Colonic mucosa (tissue), 4 donors: ENCODE measurements at regions not wholly inside any gene's neighbourhood (a gene's known extent, or its start where the extent isn't known, plus 50 kb on each side); places are given as distances from the start of the nearest gene placed in this dataset.

Experiments used
- DNase-seq: peaks from one replicate; pipeline ENCODE4 v3.0.0-alpha.2; 2020
- H3K27ac ChIP-seq: fragments of 200-600 bp; one replicate; pipeline ENCODE4 v1.8.0; 2021
- H3K27me3 ChIP-seq: fragments of 200-600 bp; one replicate; pipeline ENCODE4 v1.8.0; 2021
- H3K36me3 ChIP-seq: fragments of 200-600 bp; one replicate; pipeline ENCODE4 v1.8.0; 2021
- H3K4me1 ChIP-seq: fragments of 200-600 bp; one replicate; pipeline ENCODE4 v1.8.0; 2021; ENCODE audit warnings: mild to moderate bottlenecking
- H3K4me3 ChIP-seq: fragments of 200-600 bp; one replicate; pipeline ENCODE4 v1.8.0; 2021
- H3K9ac ChIP-seq, 2 donors: one replicate each; pipeline ENCODE4 v1.7.0; 2013; ENCODE audit warnings: control low read depth in 2 of 2, low read depth in 2 of 2, low read length in 2 of 2
- H3K9me3 ChIP-seq: fragments of 200-600 bp; one replicate; pipeline ENCODE4 v1.8.0; 2021
- intact Hi-C: fragments of 100-400 bp; cut with DNase I; formaldehyde crosslinking; loops from one replicate; pipeline ENCODE4 v1.14.1; 2022
- TF ChIP-seq, protein P1 (sequence below): fragments of 200-600 bp; IDR thresholded peaks from one replicate; pipeline ENCODE4 v1.8.0; 2022; ENCODE audit warnings: antibody characterized with exemption, mild to moderate bottlenecking
- donor health status: healthy.
- donor health status: DM: no; HTN: no; CAD: no.
- donor health status: DM: no; HTN: no; CAD: no.

DNA sequence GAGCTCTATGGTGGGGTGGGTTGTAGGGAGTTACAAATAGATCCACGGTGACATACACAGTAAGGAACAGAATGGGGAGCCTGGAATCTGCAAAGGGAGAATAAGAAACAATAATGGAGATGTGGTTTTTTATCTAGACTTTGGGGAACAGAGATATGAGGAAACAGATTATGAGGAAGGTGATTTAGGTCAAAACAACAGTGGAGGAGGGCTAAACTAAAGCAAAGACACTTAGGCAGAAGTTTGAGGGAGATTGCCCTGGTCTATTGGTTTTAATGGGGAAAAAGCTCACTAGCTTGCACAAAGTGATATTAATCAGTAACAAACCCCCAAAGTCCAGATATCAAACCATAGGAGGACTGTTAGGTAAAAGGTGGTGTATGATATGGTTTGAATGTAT lies 144.5 kb upstream of the DYRK2 start:
- no peak overlapping the region for H3K27ac ChIP-seq
- no peaks in the 10 kb centered on the region for H3K9me3 ChIP-seq
- no peak for DNase-seq
- no peaks in the 10 kb centered on the region for H3K27me3 ChIP-seq
- TF ChIP-seq, protein P1, sequence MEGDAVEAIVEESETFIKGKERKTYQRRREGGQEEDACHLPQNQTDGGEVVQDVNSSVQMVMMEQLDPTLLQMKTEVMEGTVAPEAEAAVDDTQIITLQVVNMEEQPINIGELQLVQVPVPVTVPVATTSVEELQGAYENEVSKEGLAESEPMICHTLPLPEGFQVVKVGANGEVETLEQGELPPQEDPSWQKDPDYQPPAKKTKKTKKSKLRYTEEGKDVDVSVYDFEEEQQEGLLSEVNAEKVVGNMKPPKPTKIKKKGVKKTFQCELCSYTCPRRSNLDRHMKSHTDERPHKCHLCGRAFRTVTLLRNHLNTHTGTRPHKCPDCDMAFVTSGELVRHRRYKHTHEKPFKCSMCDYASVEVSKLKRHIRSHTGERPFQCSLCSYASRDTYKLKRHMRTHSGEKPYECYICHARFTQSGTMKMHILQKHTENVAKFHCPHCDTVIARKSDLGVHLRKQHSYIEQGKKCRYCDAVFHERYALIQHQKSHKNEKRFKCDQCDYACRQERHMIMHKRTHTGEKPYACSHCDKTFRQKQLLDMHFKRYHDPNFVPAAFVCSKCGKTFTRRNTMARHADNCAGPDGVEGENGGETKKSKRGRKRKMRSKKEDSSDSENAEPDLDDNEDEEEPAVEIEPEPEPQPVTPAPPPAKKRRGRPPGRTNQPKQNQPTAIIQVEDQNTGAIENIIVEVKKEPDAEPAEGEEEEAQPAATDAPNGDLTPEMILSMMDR: no peak
- intact Hi-C loops: no loop called here
- no peaks in the 10 kb centered on the region for H3K36me3 ChIP-seq
- H3K4me3 ChIP-seq: no peak overlapping the region
- H3K4me1 ChIP-seq: no peaks in the 10 kb centered on the region
- H3K9ac ChIP-seq: no peak overlapping the region

DNA sequence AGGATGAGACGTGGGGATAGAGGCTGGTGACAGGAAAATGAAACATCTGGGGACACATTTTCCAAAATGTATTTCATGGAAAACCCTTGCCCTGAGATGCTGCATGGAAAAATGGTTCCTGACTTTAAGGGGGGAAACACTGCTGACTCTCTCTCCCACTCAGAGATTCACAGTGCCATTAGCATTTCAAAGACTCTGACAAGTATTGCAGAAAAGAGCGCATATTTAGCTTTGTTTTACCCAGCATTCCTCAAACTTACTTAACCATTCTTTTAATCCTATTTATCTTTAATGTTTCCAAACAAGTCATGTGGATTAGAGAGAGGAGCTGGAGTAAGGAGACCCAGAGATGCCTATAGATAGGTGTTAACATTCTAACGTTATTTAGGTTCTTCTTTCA lies 141.8 kb upstream of the DYRK2 start:
- TF ChIP-seq, protein P1: no peak
- Histone ChIP-seq H3K27ac (no peak overlapping the region), H3K36me3 (no peaks in the 10 kb centered on the region), H3K4me3 (no peak overlapping the region), H3K4me1 (no peaks in the 10 kb centered on the region), H3K27me3 (no peaks in the 10 kb centered on the region), H3K9me3 (no peaks in the 10 kb centered on the region), H3K9ac (no peak overlapping the region)
- no peak for DNase-seq
- intact Hi-C loops: no loop called here

DNA sequence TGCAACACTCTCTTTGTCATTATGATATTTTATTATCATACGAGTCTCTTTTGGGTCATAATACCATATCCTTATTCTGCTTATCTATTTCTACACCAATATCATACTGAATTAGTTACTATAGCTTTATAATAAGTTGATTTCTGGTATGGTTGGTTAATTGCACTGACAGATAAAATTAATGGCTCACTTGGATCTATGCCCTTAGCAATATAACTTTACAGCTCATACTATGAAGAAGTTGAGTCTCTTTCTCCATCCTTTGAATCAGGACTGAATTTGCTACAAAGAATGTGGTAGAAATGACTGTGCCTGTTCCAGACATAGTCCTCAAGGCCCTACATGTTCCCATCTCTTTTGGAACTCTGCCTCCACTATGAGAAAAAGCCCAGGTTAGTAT lies 139.7 kb upstream of the DYRK2 start:
- DNase-seq: no peak
- Histone ChIP-seq H3K4me3 (no peak overlapping the region), H3K4me1 (no peaks in the 10 kb centered on the region), H3K27ac (no peak overlapping the region), H3K9ac (no peak overlapping the region), H3K9me3 (no peaks in the 10 kb centered on the region), H3K27me3 (no peaks in the 10 kb centered on the region), H3K36me3 (no peaks in the 10 kb centered on the region)
- intact Hi-C loops: no loop called here
- TF ChIP-seq, protein P1: no peak

DNA sequence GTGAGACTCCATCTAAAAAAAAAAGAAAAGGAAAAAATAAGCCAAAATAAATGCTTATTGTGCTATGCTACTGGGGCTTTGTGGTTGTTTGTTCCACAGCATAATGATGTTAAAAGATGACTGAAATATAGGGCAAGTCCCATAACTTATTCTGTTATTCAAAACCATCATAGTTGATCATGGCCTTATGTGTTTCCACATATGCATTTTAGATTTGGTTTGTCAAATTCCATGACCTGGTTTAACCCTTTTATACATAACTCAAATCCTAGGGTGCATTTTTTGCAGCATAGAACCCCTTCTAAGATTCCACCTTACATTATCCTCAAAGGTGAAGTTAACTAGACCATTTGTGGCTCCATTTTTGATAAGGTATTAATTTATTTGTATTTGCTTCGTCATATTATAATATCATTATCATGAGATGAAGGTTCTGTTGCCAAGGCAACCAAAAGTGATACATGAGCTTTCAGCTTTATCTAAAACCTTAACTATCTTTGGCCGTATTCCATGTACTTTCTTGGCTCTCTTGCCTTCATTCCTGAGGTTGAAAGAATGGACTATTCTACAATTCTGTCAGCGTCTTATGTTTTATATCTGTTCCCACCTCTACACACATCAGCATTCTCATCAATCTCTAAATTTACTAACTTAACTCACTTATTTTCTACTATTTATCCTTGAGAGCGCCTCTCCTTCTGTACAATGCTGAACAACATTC lies 138.7 kb upstream of the DYRK2 start:
- Histone ChIP-seq H3K27ac (no peak overlapping the region), H3K9me3 (no peaks in the 10 kb centered on the region), H3K9ac (no peak overlapping the region), H3K27me3 (no peaks in the 10 kb centered on the region), H3K4me3 (no peak overlapping the region), H3K36me3 (no peaks in the 10 kb centered on the region), H3K4me1 (no peaks in the 10 kb centered on the region)
- TF ChIP-seq, protein P1: no peak
- no peak for DNase-seq
- intact Hi-C loops: no loop called here

DNA sequence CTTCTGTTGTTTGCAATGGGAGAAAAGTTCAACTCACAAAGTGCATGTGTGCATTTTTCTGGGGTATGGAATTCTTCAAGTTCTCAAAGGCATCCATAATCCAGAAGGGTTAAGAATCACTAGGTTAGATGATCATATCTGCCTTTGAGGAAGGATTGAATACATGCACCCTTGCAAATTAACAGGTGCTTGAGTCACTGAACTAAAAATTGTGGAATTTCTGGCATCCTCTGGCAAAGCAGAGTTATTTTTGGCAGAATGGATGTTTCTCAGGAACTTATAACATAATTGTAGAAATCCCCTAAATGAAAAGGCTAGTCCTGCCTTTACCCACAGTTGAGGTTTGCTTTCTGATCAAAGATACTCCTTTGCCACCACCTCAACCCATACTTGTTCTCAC lies 136.5 kb upstream of the DYRK2 start:
- Histone ChIP-seq H3K27me3 (no peaks in the 10 kb centered on the region), H3K36me3 (no peaks in the 10 kb centered on the region), H3K9me3 (no peaks in the 10 kb centered on the region), H3K4me3 (no peak overlapping the region), H3K4me1 (no peaks in the 10 kb centered on the region), H3K9ac (no peak overlapping the region), H3K27ac (no peak overlapping the region)
- TF ChIP-seq, protein P1: no peak
- DNase-seq: no peak
- intact Hi-C loops: no loop called here
